Activated naive CD8-positive, alpha-beta T cell treated with anti-CD3 and anti-CD28 coated beads, Interleukin-2, amount 50 U/mL, for 24 hours (primary cell): ENCODE measurements at regions not wholly inside any gene's neighbourhood (a gene's known extent, or its start where the extent isn't known, plus 50 kb on each side); places are given as distances from the start of the nearest gene placed in this dataset.

Experiments
- ATAC-seq: fragments of 150-1000 bp; cut with Tn5 transposase; one replicate; pipeline ENCODE4 v1.10.0; 2021
- DNase-seq: peaks from one replicate; pipeline ENCODE4 v3.0.0; 2021
- H3K27ac Mint-ChIP-seq: one replicate; pipeline ENCODE4 v1.8.0; 2021; ENCODE audit warnings: mild to moderate bottlenecking, mixed read lengths
- H3K27me3 Mint-ChIP-seq: one replicate; pipeline ENCODE4 v1.8.0; 2021; ENCODE audit warnings: mixed read lengths
- H3K36me3 Mint-ChIP-seq: one replicate; pipeline ENCODE4 v1.8.0; 2021; ENCODE audit warnings: low read depth, mixed read lengths
- H3K4me1 Mint-ChIP-seq: one replicate; pipeline ENCODE4 v1.8.0; 2021; ENCODE audit warnings: mixed read lengths
- H3K4me3 Mint-ChIP-seq: one replicate; pipeline ENCODE4 v1.8.0; 2021; ENCODE audit warnings: mild to moderate bottlenecking, moderate library complexity, mixed read lengths
- H3K9me3 Mint-ChIP-seq: one replicate; pipeline ENCODE4 v1.8.0; 2021; ENCODE audit warnings: mixed read lengths

DNA sequence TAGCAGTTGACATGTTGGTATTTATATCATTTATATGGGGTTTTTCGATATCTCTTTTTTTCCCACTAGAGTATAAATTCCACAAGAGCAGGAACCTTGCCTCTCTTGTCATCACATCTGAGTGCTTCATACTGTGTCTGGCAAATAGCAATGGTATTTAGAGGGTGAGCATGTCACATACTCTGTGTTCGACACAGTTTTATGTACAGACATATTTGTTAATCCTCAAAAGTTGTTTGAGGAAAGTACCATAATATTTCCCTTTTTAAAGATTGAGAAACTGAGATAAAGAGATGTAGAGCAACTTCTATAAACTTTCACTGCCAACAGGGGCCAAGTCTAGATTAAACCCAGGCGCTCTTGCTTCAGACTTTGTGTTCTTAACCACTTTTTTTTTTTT is 324.6 kb upstream of the PDGFD start:
- DNase-seq = no peak
- ATAC-seq = no peak
- Mint-ChIP-seq H3K9me3 (peaks cover 30% of the 10 kb centered on the region), H3K4me3 (no peak overlapping the region), H3K36me3 (no peaks in the 10 kb centered on the region), H3K4me1 (no peaks in the 10 kb centered on the region), H3K27ac (no peak overlapping the region), H3K27me3 (no peaks in the 10 kb centered on the region)

DNA sequence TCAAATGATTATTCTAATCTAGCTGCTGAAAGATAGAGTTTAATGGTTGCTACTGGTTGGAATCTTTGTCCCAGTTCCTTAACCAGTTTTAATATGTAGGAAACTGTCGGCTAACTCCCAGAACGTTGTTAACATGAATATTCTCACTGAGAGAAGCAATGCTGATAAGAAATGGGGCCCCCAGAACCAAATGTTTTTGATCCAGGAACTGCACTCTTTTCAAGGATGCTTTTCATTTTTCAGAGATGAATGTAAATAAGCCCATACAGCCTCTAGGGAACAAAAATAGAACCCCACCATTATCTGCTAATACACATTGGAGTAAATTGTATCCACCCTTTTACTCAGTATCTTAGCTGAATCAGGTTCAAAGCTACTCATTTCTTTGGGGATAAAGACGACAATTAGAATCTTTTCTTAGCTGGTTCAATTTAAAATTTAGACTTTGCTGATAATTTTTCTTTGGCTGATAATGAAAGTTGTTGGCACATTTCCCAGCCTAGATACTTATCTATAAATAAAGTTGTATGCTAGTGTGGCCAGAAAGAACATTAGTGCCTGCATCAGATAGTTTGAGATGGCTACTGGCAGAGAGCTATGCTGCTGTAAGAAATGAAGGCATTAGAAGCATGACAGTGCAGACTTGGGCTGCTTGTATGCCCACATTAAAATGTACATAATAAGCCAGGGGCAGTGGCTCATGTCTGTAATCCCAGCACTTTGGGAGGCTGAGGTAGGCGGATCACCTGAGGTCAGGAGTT is 323.3 kb upstream of the PDGFD start:
- Mint-ChIP-seq H3K9me3 (peaks cover 42% of the 10 kb centered on the region), H3K27ac (no peak overlapping the region), H3K27me3 (no peaks in the 10 kb centered on the region), H3K36me3 (no peaks in the 10 kb centered on the region), H3K4me1 (no peaks in the 10 kb centered on the region), H3K4me3 (no peak overlapping the region)
- DNase-seq = no peak
- no peak for ATAC-seq

DNA sequence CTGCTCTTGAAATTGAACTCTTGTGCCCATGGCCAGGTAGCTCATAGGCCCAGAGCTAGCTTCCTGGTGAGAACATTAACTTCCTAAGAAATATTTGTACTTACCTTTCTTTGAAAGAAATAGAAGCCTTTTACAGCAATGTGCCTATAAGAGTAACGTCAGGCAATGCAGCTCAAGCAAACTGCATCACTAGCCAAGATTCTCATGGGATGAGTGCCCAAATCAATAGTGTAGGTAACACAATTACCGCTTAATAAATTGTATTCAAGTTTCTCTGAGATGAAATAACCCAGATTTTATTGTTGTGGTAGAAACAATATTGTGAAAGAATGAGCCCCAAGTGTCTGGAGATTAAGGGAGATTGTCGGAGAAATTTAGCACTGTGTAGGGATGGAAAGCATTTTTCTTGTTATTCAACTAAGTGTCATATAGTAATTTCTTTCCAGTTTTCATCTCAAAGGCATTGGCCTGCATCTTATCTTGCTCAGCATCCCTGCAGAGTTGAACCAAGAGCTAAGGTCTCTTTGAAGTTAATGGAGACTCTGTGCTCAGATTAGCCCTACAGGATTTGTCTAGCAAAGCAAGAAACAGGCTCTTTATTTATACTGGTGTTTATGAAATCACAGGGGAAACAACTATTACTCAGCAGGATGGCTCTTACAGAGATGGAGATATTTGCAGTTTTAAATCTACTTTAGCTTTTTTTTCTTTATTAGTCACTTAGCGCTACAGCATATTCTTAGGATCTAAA is 321.0 kb upstream of the PDGFD start:
- no peak for DNase-seq
- Mint-ChIP-seq H3K4me1 (no peaks in the 10 kb centered on the region), H3K27ac (no peak overlapping the region), H3K9me3 (peaks cover 32% of the 10 kb centered on the region), H3K27me3 (no peaks in the 10 kb centered on the region), H3K4me3 (no peak overlapping the region), H3K36me3 (no peaks in the 10 kb centered on the region)
- no peak for ATAC-seq

DNA sequence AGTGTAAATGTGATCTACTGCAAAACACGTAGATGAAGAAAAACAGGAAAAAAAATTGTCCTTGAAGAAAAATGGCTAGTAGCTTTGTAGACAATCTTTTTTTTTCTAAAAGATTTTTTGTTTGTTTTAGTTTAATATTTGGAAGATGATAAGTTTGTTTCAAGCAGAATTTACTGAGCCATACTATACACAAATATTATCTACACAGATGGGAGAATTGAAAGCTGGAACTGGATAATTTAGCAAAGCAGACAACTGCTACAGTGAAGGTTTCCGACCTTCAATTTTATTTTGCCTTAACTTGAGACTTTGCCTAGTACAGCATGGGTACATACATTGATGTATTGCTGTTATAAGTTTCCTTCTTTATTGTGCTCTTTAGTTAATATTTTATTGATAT is 313.0 kb upstream of the PDGFD start:
- no peak overlapping the region for H3K27ac Mint-ChIP-seq
- no peaks in the 10 kb centered on the region for H3K36me3 Mint-ChIP-seq
- no peaks in the 10 kb centered on the region for H3K4me1 Mint-ChIP-seq
- H3K4me3 Mint-ChIP-seq = no peak overlapping the region
- ATAC-seq (no peak), DNase-seq (no peak)
- peaks cover 4% of the 10 kb centered on the region for H3K27me3 Mint-ChIP-seq
- peaks cover 5% of the 10 kb centered on the region for H3K9me3 Mint-ChIP-seq

DNA sequence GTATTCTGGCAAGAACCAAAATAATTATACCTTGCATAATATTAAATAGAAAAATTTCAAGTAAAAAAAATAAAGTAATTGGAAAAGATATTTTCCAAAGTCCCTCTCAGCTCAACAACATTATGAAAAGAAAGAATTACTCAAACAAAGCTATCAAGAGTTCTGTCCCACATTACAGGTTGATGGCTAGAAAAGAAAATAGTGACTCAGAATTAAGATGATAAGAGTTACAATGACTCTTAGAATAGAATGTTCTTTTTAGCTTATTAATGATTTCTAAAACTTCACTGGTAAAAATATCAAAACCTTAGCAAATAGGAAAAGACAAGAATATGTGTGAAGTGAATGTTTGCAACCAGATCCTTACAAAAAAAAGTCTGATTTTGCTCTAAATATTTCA is 312.5 kb upstream of the PDGFD start:
- Mint-ChIP-seq H3K4me3 (no peak overlapping the region), H3K4me1 (no peaks in the 10 kb centered on the region), H3K27ac (no peak overlapping the region), H3K27me3 (peaks cover 4% of the 10 kb centered on the region), H3K36me3 (no peaks in the 10 kb centered on the region), H3K9me3 (peaks cover 5% of the 10 kb centered on the region)
- ATAC-seq (no peak), DNase-seq (no peak)

DNA sequence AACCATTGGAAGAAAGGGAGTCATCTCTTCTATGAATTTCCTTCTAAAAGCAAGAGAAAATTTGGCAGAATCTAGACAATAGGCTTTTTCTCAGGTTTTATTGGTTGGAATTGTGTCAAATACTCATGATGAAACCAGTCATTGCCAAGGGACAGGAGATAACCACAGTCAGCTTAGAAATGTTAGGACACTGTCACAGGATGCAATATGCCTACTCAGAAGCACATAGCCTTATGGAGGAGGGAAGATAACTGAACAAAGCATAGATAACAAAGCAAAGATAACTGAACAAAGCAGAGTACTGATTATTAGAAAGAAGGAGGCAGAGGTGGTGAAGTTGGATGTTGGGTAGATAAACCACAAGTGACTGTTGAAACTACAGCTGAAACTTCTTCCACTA is 303.5 kb upstream of the PDGFD start:
- H3K4me3 Mint-ChIP-seq = no peak overlapping the region
- no peaks in the 10 kb centered on the region for H3K27me3 Mint-ChIP-seq
- H3K27ac Mint-ChIP-seq = no peak overlapping the region
- H3K9me3 Mint-ChIP-seq = no peaks in the 10 kb centered on the region
- no peak for ATAC-seq
- DNase-seq = no peak
- no peaks in the 10 kb centered on the region for H3K4me1 Mint-ChIP-seq
- H3K36me3 Mint-ChIP-seq = no peaks in the 10 kb centered on the region

DNA sequence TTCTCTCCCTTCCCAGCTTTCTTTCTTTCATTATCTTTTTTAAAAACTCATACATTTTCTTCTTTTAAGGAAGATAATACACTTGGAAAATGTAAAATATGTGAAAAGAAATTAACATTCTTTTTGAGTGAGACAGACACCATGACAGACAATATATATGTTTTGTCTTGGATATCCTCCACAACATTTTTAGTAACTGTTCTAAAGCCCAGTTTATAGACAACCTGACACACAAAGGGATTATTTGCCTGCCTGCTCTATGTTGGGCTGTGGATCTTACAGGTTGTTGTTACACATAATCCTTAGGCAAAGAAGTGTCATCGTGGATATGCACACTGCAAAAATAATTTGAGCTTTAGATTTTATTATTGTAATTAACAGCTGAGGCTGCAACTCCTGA is 301.4 kb upstream of the PDGFD start:
- H3K36me3 Mint-ChIP-seq = no peaks in the 10 kb centered on the region
- H3K4me3 Mint-ChIP-seq = no peak overlapping the region
- no peaks in the 10 kb centered on the region for H3K27me3 Mint-ChIP-seq
- H3K4me1 Mint-ChIP-seq = no peaks in the 10 kb centered on the region
- no peak for ATAC-seq
- DNase-seq = no peak
- no peaks in the 10 kb centered on the region for H3K9me3 Mint-ChIP-seq
- no peak overlapping the region for H3K27ac Mint-ChIP-seq

DNA sequence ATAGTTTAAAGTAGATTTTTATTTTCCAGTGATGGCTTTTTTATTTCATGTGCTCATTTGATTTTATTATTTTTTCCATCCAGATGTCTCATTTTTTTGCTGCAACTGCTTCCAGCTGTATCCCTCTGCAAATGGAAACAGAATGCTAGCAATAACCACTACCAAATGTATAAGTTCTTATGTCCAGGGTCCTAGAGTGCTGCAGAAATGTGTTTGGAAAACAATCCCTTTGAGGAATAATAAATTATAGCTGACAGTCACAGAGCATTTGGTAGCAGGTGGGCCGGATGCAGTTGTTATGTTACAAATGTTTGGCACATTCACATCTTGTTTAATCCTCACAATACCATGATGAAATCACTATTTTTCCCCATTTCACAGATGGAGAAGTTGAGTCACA is 300.7 kb upstream of the PDGFD start:
- DNase-seq (no peak), ATAC-seq (no peak)
- no peaks in the 10 kb centered on the region for H3K27me3 Mint-ChIP-seq
- no peaks in the 10 kb centered on the region for H3K4me1 Mint-ChIP-seq
- H3K36me3 Mint-ChIP-seq = no peaks in the 10 kb centered on the region
- H3K4me3 Mint-ChIP-seq = no peak overlapping the region
- H3K9me3 Mint-ChIP-seq = no peaks in the 10 kb centered on the region
- H3K27ac Mint-ChIP-seq = no peak overlapping the region

DNA sequence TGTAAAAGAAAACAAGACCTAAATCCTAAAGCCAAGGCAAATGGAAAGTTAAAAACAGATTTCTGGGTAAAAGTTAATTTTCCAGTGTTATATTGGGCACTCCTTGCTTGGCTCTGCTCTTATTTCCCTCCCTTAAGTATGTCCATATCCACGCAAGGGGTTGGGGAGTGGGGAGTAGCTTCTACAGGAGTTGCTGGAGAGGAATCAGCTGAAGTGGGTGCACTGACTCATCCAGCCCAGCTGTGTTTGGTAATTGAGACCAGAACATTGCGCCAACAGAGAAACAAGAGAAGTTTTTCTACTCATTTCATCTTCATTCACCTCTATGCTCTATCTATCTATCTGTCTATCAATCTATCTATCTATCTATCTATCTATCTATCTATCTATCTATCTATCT is 298.4 kb upstream of the PDGFD start:
- Mint-ChIP-seq H3K4me3 (no peak overlapping the region), H3K9me3 (no peaks in the 10 kb centered on the region), H3K27me3 (no peaks in the 10 kb centered on the region), H3K36me3 (no peaks in the 10 kb centered on the region), H3K4me1 (no peaks in the 10 kb centered on the region), H3K27ac (no peak overlapping the region)
- no peak for ATAC-seq
- no peak for DNase-seq

DNA sequence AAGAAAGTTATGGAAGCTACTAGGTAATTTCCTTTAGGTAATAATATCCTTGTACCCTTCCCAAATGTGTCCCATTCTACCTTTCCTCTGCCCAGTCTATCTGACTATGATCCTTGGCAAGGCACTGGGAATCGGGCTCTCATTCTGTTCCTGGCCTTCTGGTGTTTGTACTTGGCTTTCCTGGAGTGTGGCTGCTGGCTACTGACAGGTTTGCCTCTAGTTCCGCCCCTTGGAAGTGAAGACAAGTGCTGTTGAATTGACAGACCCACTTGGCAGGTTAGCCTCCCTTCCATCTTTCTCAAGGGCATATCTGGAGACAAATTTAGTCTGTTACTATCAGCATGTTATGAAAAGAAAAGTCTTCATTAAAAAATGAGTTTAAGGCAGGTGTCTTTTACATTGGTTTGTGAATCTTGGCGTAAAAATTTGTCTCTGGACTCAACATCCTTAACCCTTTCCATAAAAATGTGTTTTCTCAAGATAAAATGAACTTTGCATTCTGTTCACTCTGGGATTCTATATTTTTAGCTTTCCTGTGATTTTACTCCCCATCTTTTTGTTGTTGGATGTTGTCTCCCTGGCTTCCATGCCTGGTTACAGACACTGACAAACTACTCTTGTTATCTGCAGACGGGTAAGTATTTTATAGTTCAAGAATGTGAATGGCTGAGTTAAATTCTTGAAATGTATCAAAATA is 287.4 kb upstream of the PDGFD start:
- H3K4me1 Mint-ChIP-seq = no peaks in the 10 kb centered on the region
- no peaks in the 10 kb centered on the region for H3K9me3 Mint-ChIP-seq
- no peak for ATAC-seq
- H3K36me3 Mint-ChIP-seq = no peaks in the 10 kb centered on the region
- no peak overlapping the region for H3K27ac Mint-ChIP-seq
- H3K4me3 Mint-ChIP-seq = no peak overlapping the region
- DNase-seq = no peak
- H3K27me3 Mint-ChIP-seq = no peaks in the 10 kb centered on the region

DNA sequence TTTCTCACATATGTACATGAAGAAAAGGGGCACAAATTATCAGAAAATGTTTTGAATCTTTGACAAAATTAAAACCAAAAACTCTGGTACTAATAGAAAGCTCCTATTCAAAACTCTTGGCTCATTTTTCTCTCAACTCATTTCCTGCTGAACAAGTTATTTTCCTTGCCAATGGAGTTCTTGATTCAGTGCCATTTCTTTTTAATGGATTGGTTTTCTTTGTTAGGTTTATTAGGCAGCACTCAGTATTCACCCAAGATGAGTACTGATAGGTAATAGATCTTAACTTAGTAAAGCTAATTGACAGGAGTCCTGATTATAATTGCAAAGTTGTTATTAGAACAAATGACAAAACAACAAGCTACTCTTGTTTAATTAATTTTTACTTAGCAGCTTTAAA is 279.4 kb upstream of the PDGFD start:
- no peaks in the 10 kb centered on the region for H3K36me3 Mint-ChIP-seq
- no peaks in the 10 kb centered on the region for H3K4me1 Mint-ChIP-seq
- peaks cover 4% of the 10 kb centered on the region for H3K27me3 Mint-ChIP-seq
- DNase-seq = no peak
- ATAC-seq = no peak
- H3K4me3 Mint-ChIP-seq = no peak overlapping the region
- no peak overlapping the region for H3K27ac Mint-ChIP-seq
- peaks cover 4% of the 10 kb centered on the region for H3K9me3 Mint-ChIP-seq

DNA sequence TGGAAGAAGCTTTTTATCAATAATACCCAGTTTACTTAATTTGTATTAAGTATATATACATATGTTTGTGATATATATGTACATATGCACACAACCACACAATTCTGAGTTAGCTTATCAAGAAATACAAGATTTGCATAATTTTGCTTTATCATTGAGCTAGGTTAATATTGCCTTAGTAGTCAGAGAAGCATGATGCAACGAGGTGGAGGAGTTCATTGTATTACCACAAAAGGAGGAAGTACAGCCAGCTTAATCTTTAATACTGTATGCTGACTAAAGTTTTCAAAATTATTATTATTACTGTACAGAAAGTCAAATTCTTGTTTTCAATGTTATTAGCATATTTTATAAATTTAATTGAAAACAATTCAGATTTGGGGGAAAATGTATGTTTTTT is 278.4 kb upstream of the PDGFD start:
- Mint-ChIP-seq H3K9me3 (peaks cover 7% of the 10 kb centered on the region), H3K36me3 (no peaks in the 10 kb centered on the region), H3K27ac (no peak overlapping the region), H3K4me1 (no peaks in the 10 kb centered on the region), H3K4me3 (no peak overlapping the region), H3K27me3 (peaks cover 4% of the 10 kb centered on the region)
- DNase-seq = no peak
- no peak for ATAC-seq

DNA sequence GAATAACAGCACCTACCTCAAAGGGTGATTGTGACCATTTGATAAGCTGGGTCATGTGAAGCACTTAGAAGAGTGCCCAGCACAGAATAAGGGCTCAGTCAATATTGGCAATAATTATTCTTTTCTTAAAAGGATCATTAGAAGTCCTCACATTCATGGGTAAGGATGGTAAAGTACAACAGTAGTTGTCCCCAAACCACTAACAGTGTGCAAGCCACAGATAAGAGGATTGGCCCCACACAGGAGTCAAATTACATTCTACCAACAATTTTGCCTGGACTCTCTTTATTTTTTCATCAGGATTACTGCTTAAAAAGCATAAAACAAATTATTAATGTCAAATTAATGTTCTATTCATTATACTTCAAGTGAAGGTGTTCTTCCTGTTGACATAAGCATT is 271.5 kb upstream of the PDGFD start:
- DNase-seq (no peak), ATAC-seq (no peak)
- peaks cover 7% of the 10 kb centered on the region for H3K9me3 Mint-ChIP-seq
- no peaks in the 10 kb centered on the region for H3K4me1 Mint-ChIP-seq
- H3K36me3 Mint-ChIP-seq = no peaks in the 10 kb centered on the region
- no peak overlapping the region for H3K27ac Mint-ChIP-seq
- H3K4me3 Mint-ChIP-seq = no peak overlapping the region
- peaks cover 10% of the 10 kb centered on the region for H3K27me3 Mint-ChIP-seq

DNA sequence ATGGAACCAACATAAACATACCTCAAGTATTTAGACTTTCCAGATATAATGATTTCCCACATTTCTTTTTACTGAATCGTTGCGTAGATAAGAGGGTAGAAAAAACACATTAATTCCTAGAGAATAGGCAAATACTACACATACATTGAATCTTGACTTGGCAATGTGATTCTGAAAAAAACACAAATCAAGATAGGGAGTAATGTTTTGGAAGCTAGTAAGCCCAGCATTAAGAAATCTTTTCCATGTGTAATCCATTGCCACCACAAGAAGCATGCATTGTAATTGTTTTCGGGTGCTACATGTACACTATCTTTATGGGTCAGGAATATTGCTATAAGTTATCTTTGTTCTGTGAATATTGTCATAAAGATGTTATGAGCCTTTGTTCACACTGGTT is 269.8 kb upstream of the PDGFD start:
- Mint-ChIP-seq H3K27me3 (peaks cover 9% of the 10 kb centered on the region), H3K9me3 (peaks cover 7% of the 10 kb centered on the region), H3K36me3 (no peaks in the 10 kb centered on the region), H3K27ac (no peak overlapping the region), H3K4me1 (no peaks in the 10 kb centered on the region), H3K4me3 (no peak overlapping the region)
- DNase-seq (no peak), ATAC-seq (no peak)

DNA sequence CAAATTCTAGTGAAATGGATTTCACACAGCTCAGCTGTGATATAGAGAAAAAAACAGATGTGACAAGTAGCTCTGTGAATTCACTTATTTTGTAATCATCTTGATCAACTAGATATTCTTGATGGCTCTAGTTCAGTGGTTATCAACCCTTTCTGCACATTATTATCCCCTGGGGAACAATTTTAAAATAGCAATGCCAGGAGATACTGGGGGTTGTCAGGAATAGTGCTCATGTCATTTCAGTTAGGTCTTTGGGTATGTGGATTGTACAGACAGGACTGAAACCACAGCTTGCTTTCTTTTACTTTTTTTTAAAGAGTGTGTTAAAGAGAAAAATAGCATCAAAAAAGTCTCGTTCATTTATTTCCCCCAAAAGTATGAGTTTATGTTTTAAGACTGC is 269.0 kb upstream of the PDGFD start:
- ATAC-seq (no peak), DNase-seq (no peak)
- H3K27ac Mint-ChIP-seq = no peak overlapping the region
- H3K9me3 Mint-ChIP-seq = no peaks in the 10 kb centered on the region
- H3K36me3 Mint-ChIP-seq = no peaks in the 10 kb centered on the region
- H3K4me3 Mint-ChIP-seq = no peak overlapping the region
- peaks cover 9% of the 10 kb centered on the region for H3K27me3 Mint-ChIP-seq
- H3K4me1 Mint-ChIP-seq = no peaks in the 10 kb centered on the region
